DMS114 treated with DMSO at 0.1 percent for 48 hours (cell line): ENCODE measurements at regions not wholly inside any gene's neighbourhood (a gene's known extent, or its start where the extent isn't known, plus 50 kb on each side); places are given as distances from the start of the nearest gene placed in this dataset.
"Not testable (repeated sequence)": the region's sequence is repeated elsewhere in the genome, so short reads cannot be mapped to it uniquely, and the experiment has no call there.

ENCODE experiments used
- DNase-seq: peaks from one replicate; lab custom pipeline; 2025; ENCODE audit not compliant: unreplicated experiment; lab: John Stamatoyannopoulos, UW

DNA sequence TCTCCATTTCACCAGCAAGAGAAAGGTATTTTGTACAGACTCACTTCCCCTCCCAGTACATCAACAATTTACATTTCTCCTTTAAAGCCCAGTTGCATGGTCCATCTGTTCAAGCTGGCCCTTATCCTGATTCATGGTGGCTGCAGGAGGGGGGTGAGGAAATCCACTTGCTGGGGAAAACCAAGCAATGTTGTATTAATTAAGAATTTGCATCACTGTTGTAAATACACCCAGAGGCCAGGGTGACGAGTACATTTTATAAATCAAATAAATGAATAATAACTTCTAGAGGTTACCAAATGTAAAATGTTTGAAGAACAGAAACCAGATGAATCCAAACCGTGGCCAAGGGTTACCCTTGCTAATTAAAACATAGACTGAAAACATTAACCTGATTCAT, 395.9 kb upstream of the INTU start:
- no peak for DNase-seq

GRCh38 chr4:127237581-127237980, 395.2 kb upstream of the INTU start:
- no peak for DNase-seq

GRCh38 chr4:127238956-127239475, 393.7 kb upstream of the INTU start:
- DNase-seq, result no peak

DNA sequence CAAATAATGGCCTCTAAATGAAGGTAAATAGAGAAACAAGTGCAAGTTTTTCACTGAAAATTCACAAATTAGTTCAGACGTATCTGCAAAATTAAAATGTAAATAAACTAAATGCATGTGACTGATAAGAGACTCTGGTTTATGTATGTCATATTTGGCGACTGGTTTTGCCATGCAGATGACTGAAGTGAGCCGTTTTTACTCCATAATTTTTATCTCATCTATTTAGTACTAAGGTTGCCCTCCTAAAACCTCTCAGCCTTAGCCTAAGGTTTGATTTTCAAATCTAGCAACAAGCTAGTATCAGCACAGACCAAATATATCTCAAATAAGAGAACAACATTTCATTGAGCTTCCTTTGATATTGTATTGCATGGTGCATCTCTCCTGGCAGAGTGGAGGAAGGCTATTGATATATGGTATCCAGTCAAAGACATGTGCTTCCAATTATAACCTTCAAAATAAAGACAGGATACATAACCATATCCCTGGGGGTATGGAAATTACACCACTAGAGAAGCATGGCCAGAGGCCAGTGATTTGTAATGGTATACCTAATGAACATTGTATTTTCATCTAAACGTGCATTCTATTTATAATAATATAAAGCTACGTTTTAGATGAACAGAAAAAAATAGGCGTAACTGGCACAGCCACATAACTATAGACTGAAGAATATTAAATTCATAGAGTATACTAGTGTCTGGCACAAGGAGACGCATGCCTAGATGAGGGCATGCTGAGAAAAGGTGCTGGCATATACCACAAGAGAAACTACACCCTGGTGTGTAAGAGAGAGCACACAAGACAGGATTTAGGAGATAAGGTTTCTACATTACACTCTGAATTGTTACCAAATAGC, 392.6 kb upstream of the INTU start:
- no peak for DNase-seq

DNA sequence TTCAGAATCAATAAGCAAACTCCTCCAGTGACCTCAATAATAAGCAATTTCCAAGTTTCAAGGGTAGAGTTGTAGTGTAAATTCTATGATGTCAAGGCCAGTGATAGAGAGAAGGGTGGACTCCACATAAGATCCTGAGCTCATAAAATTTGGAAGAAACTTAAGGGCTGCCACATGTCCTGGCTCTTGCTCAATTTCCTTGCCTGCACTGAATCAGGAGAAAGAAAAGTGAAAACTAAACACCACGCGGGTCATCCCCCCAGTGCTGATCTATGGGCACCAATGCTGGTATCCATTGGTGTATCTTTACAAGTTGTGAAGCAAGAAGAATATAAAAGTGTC, 392.0 kb upstream of the INTU start:
- DNase-seq, result no peak

DNA sequence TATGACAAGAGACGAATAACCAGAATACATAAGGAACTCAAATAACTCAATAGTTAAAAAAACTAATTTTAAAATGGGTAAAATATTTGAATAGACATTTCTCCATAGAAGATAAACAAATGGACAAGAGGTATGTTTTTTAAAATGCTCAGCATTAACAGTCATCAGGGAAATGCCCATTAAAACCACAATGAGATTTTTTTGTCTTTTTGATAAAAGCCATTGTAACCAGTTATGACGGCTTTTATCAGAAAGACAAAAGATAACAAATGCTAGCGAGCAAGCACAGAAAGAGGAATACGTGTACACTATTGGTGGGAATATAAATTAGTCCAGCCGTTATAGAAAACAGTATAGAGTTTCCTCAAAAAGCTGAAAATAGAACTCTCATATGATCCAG, 388.2 kb upstream of the INTU start:
- DNase-seq, result no peak

- DNase-seq, result no peak
Measured at GRCh38 chr4:127246963-127247952, 385.5 kb upstream of the INTU start.

GRCh38 chr4:127249066-127249766, 383.5 kb upstream of the INTU start:
- no peak for DNase-seq

DNA sequence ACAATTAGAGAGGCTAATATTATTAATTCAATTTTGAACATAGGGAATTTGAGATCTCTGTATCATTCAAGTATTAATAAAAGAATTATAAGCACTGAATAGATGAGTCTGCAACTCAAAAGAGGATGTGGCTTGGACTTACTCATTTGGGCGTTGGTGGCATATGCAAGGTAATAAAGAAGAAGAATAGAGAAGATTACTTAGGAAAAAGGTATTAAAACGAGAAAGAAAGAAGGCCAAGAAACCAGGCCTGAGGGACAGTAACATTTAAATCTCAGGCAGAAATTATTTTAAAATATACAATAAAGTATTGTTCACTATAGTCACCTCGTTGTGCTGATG, 383.0 kb upstream of the INTU start:
- no peak for DNase-seq

GRCh38 chr4:127250577-127250976, 382.2 kb upstream of the INTU start:
- DNase-seq, result no peak

DNA sequence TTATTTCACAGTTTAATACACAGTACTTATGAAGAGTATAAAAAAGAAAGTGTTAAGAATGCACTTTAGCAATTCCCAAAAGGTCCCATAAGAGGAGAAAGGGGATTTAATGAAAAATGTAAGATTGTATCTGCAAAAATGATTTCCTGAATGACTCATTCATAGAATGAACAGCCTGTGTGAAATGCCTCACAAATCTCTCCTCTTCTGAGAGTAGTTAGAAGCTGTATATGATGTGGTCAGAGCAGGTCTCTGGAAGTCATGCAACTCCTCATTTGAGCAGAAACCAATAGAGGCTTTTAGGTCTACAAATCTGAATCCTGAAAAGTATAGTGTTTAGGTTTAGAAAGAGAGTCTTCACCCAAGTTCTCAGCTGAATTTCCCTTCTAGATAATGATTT, 381.3 kb upstream of the INTU start:
- DNase-seq, result no peak

DNA sequence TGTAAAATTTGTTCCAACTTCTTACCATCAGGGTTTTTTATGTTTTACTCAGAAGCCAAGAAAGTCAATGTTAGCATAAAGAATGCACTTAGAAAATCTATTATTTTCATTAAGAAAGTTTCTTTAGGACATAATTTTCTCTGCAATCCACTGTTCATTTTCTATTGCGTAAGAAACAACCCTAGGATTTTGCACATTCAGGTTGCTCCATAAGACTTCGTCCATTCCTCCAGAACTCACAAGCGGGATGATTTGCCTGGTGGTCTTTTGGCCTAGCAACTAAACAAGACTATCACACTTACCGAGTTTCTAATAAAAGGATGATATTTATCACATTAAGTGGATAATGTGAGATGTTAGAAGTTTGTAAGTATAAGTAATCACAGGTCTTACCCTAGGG, 376.3 kb upstream of the INTU start:
- DNase-seq, result no peak

DNA sequence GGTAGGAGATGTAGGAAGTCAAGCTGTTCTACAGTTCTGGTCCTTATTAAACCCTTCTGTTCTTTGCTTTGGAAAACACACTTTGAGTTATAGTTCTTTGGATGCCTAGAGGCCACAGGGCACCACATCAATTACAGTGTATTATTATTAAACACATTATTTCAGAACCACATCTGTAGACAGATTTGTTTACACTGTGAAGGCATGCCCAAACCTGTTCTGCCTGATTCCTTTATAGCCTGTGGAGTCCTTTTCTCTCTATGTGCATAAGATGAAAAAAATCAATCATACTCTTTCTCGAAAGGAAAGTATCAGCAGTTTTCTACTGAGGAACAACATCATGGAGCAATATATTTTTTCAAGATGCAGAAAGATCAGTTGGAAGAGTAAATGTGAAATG, 371.3 kb upstream of the INTU start:
- DNase-seq, result no peak

DNA sequence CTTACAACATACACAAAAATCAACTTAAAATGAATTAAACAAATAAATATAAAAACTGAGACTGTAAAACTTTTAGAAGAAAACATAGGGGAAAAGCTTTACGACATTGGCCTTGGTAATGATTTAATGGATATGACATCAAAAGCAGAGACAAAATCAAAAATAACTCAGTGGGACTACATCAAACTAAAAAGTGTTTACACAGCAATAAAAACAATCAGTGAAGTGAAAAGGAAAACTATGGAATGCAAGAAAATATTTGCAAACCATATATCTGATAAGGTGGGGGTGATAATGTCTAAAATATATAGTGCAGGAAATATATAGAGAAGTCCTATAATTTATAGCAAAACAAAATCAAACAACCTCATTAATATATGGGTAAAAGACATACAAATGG, 364.4 kb upstream of the INTU start:
- no peak for DNase-seq

DNA sequence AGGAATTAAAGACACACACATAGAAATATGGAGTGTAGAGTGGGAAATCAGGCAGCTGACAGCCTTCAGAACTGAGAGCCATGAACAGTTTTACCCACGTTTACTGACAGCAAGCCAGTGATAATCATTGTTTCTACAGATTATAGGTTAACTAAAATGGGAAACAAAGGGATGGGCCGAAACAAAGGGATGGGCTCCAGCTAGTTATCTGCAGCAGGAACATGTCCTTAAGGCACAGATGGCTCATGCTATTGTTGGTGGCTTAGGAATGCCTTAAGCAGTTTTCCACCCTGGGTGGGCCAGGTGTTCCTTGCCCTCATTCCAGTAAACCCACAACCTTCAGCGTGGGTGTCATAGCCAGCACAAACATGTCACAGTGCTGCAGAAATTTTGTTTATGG, 355.7 kb upstream of the INTU start:
- not testable (repeated sequence) for DNase-seq

DNA sequence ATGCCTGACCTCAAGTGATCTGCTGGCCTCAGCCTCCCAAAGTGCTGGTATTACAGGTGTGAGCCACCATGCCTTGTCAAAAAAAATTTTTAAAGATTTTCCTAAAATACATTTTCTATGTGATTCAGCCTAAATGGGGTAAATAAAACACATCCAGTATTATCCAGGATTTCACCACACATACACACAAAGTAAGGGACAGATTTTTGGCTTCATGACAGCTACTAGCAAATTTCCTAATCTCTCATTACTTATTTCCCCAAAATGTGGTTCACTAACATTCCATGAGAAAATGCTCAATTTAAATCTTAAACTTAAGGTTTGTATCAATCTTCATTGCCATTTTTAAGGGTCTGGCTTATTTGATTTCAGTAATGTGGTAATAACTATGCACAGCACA, 348.5 kb upstream of the INTU start:
- no peak for DNase-seq

GRCh38 chr4:127291316-127291715, 341.4 kb upstream of the INTU start:
- DNase-seq, result no peak

DNA sequence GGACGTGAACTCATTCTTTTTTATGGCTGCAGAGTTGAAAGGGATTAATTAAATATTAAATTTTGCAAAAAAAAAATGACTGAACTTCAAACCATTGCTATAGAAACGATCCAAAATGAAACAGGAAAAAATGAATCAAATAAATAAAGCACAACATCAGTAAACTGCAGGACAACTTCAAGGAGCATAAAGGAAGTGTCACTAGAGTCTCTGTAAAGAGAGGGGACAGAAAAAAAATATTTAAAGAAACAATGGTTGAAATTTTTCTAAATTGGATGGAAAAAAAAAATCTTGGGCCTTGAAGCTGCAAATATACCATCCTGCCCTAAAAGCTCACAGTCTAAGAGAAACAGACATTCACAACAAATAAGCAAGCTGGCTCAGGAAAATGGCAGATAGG, 339.3 kb upstream of the INTU start:
- DNase-seq, result no peak

DNA sequence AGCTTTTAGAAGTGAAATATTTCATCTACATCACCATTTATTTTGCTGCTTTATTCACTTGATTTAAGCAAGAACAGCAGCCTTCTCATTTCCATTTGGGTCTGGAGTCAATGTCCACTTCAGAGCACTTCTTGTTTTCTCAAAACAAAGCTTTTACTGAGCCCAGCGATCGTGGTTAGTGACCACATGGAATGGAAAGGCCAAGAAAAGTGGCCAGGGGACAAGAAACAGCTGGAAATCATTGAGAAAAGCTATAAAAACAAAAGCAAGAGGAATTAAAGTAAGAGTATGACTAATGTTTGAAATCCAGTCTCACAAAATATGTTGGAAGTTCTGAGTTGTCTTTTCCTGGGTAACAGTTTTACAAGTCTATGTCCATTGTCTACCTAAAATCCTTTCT, 328.4 kb upstream of the INTU start:
- DNase-seq, result no peak

GRCh38 chr4:127307996-127308395, 324.8 kb upstream of the INTU start:
- DNase-seq, result no peak

- DNase-seq, result no peak
Measured at GRCh38 chr4:127309369-127310102, 323.2 kb upstream of the INTU start.
